ENCODE measurements at regions not wholly inside any gene's neighbourhood (a gene's known extent, or its start where the extent isn't known, plus 50 kb on each side); places are given as distances from the start of the nearest gene placed in this dataset.

DNA sequence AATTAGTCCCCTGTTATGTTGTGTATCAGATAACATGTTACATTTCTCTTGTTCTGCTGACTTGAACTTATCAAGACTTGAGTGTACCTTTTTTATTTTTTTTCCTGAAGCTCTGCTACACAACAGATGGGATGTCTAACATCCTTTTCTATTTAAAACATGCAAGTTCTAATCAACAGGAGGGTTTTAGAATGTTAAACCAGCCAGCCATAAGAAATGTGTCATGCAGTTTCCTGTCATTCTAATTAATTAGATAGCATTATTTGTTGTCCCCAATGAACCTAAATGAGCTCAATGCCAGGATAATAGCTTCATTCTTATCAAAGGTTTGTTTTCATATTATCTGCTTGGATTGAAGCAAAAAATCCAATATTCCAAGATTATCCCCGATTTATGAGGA is 958.2 kb downstream of the PCDH7 start:
- no peaks in the 10 kb centered on the region for H3K4me1 ChIP-seq (ENCODE audit: insufficient read depth, low read length, poor library complexity, severe bottlenecking)
- no peaks in the 10 kb centered on the region for H3K27me3 ChIP-seq (ENCODE audit: insufficient read depth, low read length, poor library complexity, severe bottlenecking)
- H3K9me2 ChIP-seq (replicated peaks; ENCODE audit: low read depth, low read length), result no peaks in the 10 kb centered on the region
- no peak overlapping the region for H2AFZ ChIP-seq (ENCODE audit: low read length)
- H3K9ac ChIP-seq (ENCODE audit: low read depth, low read length, poor library complexity, severe bottlenecking), result no peak overlapping the region
- no peaks in the 10 kb centered on the region for H4K20me1 ChIP-seq (ENCODE audit: insufficient read depth, low read length, poor library complexity, severe bottlenecking)
- H3K36me3 ChIP-seq (ENCODE audit: insufficient read depth, low read length), result no peaks in the 10 kb centered on the region
- H3F3A ChIP-seq (ENCODE audit: low read depth), result no peaks in the 10 kb centered on the region
- H3K79me2 ChIP-seq (ENCODE audit: insufficient read depth, low read length), result no peaks in the 10 kb centered on the region
- no peaks in the 10 kb centered on the region for H3K9me3 ChIP-seq (ENCODE audit: insufficient read depth, low read depth, low read length)
- H3K4me3 ChIP-seq (ENCODE audit: low read length, poor library complexity, severe bottlenecking), result no peak overlapping the region
- no peak overlapping the region for H3K4me2 ChIP-seq (ENCODE audit: low read depth, low read length, poor library complexity, severe bottlenecking)
- TF ChIP-seq, protein P1, sequence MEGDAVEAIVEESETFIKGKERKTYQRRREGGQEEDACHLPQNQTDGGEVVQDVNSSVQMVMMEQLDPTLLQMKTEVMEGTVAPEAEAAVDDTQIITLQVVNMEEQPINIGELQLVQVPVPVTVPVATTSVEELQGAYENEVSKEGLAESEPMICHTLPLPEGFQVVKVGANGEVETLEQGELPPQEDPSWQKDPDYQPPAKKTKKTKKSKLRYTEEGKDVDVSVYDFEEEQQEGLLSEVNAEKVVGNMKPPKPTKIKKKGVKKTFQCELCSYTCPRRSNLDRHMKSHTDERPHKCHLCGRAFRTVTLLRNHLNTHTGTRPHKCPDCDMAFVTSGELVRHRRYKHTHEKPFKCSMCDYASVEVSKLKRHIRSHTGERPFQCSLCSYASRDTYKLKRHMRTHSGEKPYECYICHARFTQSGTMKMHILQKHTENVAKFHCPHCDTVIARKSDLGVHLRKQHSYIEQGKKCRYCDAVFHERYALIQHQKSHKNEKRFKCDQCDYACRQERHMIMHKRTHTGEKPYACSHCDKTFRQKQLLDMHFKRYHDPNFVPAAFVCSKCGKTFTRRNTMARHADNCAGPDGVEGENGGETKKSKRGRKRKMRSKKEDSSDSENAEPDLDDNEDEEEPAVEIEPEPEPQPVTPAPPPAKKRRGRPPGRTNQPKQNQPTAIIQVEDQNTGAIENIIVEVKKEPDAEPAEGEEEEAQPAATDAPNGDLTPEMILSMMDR (conservative IDR thresholded peaks at IDR 0.05; ENCODE audit: low read length), result no peak
- TF ChIP-seq EZH2phosphoT487 (IDR thresholded peaks at IDR 0.05; ENCODE audit: borderline replicate concordance), result no peak

DNA sequence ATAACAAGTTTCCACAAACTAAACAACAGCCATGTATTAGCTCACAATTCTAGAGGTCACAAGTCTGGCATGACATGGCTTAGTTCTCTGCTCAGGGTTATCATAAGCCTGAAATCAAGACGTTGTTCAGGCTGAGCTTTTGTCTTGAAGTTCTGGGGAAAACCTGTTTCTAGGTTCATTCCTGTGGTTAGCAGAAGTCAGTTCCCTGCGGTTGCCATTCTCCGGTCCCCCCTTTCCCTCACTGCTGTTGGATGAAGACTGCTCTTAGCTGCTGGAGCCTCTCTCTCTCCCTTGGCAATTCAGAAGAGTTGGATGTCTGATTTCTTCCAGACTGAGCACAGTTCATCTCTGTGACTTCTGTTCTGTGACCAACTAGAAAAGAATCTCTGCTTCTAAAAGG is 962.6 kb downstream of the PCDH7 start:
- Histone ChIP-seq H3K27me3 (ENCODE audit: insufficient read depth, low read length, poor library complexity, severe bottlenecking) (no peaks in the 10 kb centered on the region), H3K4me3 (ENCODE audit: low read length, poor library complexity, severe bottlenecking) (no peak overlapping the region), H3K9me3 (ENCODE audit: insufficient read depth, low read depth, low read length) (no peaks in the 10 kb centered on the region), H3K36me3 (ENCODE audit: insufficient read depth, low read length) (no peaks in the 10 kb centered on the region), H3F3A (ENCODE audit: low read depth) (no peaks in the 10 kb centered on the region), H3K4me1 (ENCODE audit: insufficient read depth, low read length, poor library complexity, severe bottlenecking) (no peaks in the 10 kb centered on the region), H3K79me2 (ENCODE audit: insufficient read depth, low read length) (no peaks in the 10 kb centered on the region), H3K9me2 (replicated peaks; ENCODE audit: low read depth, low read length) (no peaks in the 10 kb centered on the region), H4K20me1 (ENCODE audit: insufficient read depth, low read length, poor library complexity, severe bottlenecking) (no peaks in the 10 kb centered on the region), H2AFZ (ENCODE audit: low read length) (no peak overlapping the region), H3K4me2 (ENCODE audit: low read depth, low read length, poor library complexity, severe bottlenecking) (no peak overlapping the region), H3K9ac (ENCODE audit: low read depth, low read length, poor library complexity, severe bottlenecking) (no peak overlapping the region)
- TF ChIP-seq, protein P1 (conservative IDR thresholded peaks at IDR 0.05; ENCODE audit: low read length), result no peak
- no peak for TF ChIP-seq EZH2phosphoT487 (IDR thresholded peaks at IDR 0.05; ENCODE audit: borderline replicate concordance)

DNA sequence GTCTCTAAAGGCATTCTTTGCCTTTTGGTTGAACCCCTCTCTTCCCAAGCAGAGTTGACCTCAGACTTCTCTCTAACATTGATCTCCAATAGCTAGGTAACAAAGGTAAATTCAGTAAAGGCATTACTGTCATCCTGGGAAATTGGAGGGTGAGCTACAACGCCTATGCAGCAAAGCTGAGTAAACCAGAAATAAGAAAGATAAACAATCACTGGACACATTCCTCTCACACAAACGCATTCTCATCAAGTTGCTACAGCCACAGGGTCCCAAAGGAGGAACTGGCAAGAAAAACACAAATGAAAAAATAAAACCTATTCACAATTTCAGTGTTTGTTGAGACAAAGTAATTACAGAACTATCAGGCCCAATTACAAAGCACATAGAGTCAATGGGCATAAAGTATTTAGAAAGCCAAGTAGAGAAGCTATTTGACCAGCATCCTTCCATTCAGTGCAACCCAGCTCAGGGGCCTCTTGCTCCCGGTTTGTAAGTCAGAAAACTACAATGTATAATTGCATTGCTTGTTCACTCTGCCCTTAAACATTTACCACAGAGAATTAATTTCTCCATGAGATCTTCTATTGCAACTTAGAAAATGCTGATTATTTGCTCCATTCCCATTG is 967.7 kb downstream of the PCDH7 start:
- Histone ChIP-seq H3K4me3 (ENCODE audit: low read length, poor library complexity, severe bottlenecking) (no peak overlapping the region), H3K9ac (ENCODE audit: low read depth, low read length, poor library complexity, severe bottlenecking) (no peak overlapping the region), H3K27me3 (ENCODE audit: insufficient read depth, low read length, poor library complexity, severe bottlenecking) (no peaks in the 10 kb centered on the region), H3K4me2 (ENCODE audit: low read depth, low read length, poor library complexity, severe bottlenecking) (no peak overlapping the region), H3K4me1 (ENCODE audit: insufficient read depth, low read length, poor library complexity, severe bottlenecking) (no peaks in the 10 kb centered on the region), H3K9me2 (replicated peaks; ENCODE audit: low read depth, low read length) (no peaks in the 10 kb centered on the region), H3F3A (ENCODE audit: low read depth) (no peaks in the 10 kb centered on the region), H4K20me1 (ENCODE audit: insufficient read depth, low read length, poor library complexity, severe bottlenecking) (no peaks in the 10 kb centered on the region), H3K36me3 (ENCODE audit: insufficient read depth, low read length) (no peaks in the 10 kb centered on the region), H3K9me3 (ENCODE audit: insufficient read depth, low read depth, low read length) (no peaks in the 10 kb centered on the region), H3K79me2 (ENCODE audit: insufficient read depth, low read length) (no peaks in the 10 kb centered on the region), H2AFZ (ENCODE audit: low read length) (no peak overlapping the region)
- no peak for TF ChIP-seq EZH2phosphoT487 (IDR thresholded peaks at IDR 0.05; ENCODE audit: borderline replicate concordance)
- TF ChIP-seq, protein P1 (conservative IDR thresholded peaks at IDR 0.05; ENCODE audit: low read length), result no peak

All from Loucy (cell line).